ENCODE measurements at regions not wholly inside any gene's neighbourhood (a gene's known extent, or its start where the extent isn't known, plus 50 kb on each side); places are given as distances from the start of the nearest gene placed in this dataset.
"Not testable (repeated sequence)": the region's sequence is repeated elsewhere in the genome, so short reads cannot be mapped to it uniquely, and the experiment has no call there.

DNA sequence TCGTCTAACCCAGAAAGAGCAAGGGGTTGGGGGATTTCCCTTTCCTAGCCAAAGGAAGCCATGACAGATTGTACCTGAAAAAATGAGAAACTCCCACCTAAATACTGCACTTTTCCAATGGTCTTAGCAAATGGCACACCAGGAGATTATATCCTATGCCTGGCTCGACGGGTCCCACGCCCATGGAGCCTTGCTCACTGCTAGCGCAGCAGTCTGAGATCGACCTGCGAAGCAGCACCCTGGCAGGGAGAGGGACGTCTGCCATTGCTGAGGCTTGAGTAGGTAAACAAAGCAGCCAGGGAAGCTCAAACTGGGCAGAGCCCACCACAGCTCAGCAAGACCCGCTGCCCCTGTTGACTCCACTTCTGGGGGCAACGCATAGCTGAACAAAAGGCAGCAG is 89.9 kb downstream of the MTERF1 start:
- not testable (repeated sequence) for DNase-seq

DNA sequence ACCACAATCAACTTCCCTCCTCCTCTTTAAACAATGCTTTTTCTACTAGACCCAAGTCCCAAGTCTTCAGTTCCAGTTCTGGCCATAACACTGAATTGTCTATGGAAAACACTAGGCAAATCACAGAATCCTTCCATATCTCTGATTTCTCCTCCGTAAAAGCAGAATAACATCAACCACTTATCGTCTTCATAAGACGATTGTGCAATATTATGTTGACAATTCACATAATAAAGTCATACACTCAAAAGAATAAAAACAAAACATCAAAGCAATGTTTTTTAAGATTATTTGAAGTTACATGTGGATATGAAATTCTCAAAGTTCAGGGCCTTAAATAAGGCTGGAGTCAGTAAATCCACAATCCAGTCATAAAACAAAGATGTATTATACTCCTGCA is 84.4 kb downstream of the MTERF1 start:
- DNase-seq, result no peak

DNA sequence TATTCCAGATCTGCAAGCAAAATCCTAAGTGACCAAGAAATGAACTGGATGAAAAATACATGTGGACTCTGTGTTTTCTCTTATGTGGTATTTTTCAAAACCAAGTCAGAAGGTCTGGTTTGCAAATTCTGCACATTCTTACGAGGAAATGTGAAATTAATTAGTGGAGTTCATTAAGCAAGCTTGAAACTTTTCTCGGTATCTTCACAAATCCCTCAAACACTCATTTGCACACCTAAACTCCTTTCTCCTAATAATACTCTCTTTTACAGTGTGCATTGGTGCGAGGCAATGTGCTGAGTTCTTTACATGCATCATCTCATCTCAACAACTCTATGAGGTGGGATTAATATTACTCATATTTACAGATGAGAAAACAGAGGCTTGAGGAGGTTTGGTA is 82.1 kb downstream of the MTERF1 start:
- no peak for DNase-seq

DNA sequence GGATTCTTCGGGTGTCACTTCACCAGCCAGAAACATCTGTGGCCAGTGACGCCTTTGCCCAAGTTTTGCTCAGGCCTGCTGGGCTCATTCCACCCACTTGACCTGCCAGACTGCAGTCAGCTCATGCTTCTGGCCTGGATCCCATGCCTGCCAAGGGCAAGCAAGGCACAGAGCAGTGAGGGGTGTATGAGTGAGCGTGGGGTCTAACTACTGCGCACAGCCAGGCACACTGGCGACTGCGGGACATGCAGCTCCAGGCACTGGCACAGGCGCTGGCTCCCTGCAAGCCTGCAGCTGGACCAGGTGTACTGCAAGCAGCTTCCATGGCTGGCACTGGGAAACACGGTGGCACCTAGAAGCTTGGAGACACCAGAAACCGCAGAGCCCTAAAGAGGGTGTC is 80.1 kb downstream of the MTERF1 start:
- DNase-seq, result no peak

DNA sequence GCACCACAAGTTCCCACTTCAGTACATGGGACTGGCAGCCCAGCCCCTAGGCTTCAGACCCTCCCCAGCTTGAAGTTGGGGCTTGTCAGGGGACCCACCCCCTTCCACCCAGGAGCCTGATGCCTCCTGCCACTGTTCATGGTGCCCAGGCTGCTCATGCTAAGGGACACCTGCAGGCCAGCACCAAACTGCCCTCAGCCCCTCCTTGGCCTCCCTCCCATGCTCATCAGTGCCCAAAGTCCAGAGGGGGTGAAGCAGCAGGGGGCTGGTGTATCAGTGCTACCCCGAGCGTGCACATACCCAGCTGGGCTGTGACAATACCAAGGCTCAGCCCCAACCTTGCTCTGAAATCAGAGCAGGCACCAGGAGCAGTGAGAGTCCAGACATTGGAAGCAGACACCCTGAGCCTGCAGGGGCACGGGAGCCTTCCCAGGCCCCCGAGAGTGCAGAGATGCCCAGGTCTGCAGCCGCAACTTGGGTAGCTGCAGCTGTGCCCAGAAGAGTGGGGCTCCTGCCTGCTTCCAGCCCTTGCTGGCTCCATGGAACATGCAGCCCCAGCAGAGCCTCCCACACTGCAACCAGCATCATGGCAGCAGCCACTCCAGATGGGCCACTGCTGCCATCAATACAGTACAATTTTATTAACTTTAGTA is 79.0 kb downstream of the MTERF1 start:
- DNase-seq, result no peak

DNA sequence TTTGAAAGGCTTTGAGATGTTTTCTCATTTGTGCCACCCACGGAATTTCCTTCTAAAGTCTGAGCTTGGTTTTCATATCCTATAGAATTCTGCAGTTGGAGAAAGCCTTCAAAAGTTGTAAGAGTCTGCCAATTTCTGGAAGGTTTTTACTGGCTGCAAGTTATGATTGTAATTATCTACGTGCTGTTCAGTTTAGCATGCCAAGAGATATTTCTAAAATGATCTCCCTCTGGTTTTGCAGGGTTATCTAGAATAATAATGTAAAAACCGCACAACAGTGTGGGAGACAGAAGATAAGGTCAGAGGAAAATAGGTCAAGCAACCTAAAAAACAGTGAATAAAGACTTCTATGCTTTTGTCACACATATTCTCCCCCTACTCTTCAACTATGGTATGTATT is 69.3 kb downstream of the MTERF1 start:
- no peak for DNase-seq

DNA sequence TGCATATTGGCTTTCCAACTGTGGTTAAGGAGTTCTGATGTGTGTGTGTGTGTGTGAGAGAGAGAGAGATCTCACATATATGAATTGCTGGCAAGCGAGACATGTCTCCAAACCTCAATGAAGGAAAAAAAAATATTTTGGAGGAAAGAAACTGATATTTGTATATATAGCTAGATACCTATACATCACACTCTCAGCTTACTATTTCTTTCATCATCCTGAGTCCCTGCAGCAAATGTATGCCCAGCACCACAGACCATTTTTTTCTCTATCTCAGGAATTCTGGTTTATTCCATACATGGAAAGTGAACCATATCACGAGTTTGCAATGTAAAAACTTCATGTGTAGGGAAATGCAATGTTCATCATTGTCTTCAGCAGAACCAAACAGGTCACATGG is 68.9 kb downstream of the MTERF1 start:
- no peak for DNase-seq

DNA sequence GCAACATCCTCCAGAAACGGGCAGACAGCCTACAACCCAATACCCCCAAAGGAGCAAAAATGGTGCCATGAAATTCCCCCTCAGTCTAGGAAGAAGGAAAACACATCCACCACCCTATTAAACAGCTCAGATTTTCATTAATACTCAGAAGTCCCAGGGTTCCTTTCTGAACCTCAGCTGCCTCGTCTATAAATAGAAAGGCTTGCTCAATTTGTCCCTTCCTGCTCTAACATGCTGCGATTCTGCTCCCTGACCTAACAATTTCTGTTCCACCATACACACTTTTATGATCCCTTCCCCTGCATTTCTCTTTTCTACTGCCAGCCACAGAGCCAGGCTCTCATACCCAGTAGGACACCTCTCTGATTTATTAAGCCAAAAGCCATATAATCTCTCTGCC is 68.1 kb downstream of the MTERF1 start:
- DNase-seq, result no peak

DNA sequence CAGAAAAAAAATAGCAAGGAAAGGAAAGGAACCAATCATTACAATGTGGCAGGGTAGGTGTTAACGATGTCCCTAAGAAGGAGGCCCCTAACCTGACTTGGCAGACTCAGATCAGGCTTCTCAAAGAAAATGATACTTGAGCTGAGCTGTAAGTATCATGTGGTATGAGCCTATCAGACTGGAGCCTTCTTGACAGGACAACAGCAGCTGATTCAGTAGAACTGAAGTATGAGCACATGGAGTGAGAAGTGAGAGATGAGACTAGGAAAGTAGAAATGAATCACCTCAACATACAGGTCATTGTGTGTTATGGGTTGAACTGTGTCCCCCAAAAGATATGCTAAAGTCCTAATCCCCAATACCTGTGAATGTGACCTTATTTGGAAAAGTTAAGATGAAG is 66.3 kb downstream of the MTERF1 start:
- DNase-seq, result no peak

Measured in NCI-H2171 (cell line).